ENCODE measurements at regions not wholly inside any gene's neighbourhood (a gene's known extent, or its start where the extent isn't known, plus 50 kb on each side); places are given as distances from the start of the nearest gene placed in this dataset.

GRCh38 chr7:131623154-131623553 lies 66.7 kb upstream of the PODXL start:
- TF ChIP-seq CTCF (conservative IDR thresholded peaks at IDR 0.05; ENCODE audit: low read depth, low read length) (no peak), EZH2 (IDR thresholded peaks at IDR 0.05; ENCODE audit: low read length, unreplicated experiment) (no peak)
